Putamen (tissue), 1 donor: ENCODE measurements at regions not wholly inside any gene's neighbourhood (a gene's known extent, or its start where the extent isn't known, plus 50 kb on each side); places are given as distances from the start of the nearest gene placed in this dataset.

Experiments used
- DNase-seq: peaks from one replicate; pipeline ENCODE4 v3.0.0-alpha.2; 2016; ENCODE audit warnings: low spot score

DNA sequence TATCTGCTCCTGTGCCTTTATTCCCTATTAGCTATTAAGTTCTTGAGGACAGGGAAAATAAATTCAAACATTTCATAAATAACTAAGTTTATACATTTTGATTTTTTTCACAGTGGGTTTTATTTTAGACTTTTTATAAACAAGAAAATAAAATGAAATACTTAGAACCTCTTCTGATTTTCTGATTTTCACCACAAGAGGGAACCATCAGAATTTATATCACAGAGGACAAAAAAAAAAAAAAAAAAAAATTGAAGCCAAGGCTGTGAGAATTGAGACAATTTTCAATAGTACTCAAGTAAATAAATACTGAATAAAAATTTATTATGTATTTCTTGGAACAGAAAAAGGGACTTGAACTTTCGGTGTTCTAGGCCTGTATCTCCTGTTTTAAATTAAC, 288.1 kb downstream of the SH3BGRL start:
- DNase-seq, result no peak

DNA sequence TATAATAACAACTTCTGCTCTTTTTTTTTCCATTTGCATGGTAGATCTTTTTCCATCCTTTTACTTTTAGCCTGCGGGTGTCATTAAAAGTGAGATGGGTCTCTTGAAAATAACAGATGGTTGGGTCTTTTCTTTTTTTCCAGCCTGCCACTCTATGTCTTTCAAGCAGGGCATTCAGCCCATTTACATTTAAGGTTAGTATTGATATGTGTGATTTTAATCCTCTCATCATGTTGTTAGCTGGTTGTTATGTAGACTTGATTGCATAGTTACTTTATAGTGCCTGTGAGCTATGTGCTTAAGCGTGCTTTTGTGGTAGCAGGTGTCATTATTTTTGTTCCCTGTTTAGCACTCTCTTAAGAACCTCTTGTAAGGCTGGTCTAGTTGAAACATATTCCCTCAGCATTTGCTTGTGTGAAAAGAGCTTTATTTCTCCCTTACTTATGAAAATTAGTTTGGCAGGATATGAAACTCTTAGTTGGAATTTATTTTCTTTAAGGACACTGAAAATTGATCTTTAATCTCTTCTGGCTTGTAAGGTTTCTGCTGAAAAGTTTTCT, 326.1 kb downstream of the SH3BGRL start:
- no peak for DNase-seq

DNA sequence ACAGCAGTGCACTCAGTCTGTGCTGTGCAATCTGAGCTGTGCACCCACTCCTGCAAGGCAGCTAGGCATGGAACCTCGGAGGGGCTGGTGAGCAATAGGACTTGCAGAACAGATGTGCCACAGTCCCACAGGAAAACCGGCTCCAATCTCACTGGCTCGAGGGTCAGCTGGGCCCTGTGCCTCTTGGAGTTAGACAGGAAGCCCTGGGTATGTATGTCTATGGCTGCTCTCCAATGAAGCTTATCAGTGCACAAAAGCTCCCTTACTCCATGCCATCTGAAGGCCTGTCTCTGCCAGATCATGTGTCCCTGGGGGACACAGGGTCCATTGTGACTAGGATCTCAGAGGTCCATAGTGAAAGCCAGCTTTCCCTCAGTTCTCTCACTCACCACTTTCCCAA, 335.8 kb downstream of the SH3BGRL start:
- peak; percentile 80 for DNase-seq

DNA sequence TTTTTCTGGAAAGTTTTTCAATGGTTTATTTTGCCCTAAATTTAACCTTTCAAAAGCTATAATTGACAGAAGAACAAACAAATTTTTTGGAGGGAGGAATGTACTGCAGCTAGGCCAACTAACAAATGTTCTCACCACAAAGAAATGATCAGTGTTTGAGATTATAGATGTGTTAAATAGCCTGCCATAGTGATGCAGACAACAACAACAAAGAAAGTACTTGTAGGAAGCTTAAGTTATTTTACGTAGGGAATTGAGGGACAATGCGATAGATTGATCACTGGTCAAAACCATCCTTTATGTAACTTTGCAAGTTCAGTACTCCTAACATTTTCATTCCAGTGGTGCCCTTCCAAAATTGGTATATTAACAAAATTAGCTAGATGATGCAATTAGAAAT, 340.4 kb downstream of the SH3BGRL start:
- no peak for DNase-seq

DNA sequence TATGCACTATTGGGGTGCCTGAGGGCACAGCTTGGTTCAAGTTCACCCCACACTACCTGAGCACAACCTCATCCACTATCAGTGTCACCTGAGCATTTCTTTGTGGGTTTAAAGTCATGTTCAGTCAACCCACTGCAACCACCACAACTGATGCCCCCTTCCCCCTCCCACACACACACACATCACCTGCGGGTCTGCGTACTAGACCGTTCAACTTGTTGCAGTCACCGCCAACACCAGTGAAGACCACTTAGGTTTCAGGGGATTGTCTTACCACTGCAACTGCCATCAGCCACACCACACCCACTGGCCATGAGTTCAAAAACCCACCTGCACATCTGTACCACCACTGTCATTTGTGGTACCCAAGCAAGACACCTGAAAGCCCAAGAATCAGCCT, 355.0 kb downstream of the SH3BGRL start:
- no peak for DNase-seq

DNA sequence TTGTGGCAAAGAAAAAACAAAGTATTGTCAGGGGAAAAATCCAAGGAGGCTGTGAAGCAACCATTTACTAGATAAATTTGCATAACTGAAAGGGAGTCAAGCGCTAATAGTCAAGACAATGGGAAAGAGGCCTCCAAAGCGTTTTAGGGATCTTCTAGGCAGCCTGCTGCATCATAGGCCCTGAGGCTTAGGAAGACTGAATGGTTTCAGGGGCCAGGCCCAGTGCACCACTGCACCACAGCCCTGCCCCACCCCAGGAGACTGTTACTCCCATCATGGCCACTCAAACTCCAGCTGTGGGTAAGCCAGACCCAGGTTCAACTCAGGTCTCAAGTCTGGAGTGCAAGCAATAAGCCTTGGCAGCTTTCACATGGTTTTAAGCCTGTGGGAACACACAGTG, 362.9 kb downstream of the SH3BGRL start:
- no peak for DNase-seq

DNA sequence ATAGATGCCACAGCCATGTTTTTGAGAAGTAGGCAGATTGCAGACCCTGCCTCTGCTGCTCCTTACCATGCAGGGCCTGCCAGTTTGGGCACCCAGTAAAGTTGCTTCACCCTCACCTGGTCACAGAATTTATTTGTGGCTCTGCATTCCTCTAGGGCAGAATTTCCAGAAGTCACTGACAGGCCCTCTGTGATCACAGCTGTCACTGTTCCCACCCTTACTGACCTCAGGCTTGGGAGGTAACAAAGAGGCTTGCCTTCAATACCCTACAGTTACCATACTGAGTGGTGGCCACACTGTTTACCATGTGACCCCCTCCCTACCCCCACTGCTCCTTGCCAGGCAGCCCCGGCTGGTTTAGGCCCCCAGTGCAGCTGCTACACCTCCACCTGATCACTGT, 375.1 kb downstream of the SH3BGRL start:
- DNase-seq, result no peak

DNA sequence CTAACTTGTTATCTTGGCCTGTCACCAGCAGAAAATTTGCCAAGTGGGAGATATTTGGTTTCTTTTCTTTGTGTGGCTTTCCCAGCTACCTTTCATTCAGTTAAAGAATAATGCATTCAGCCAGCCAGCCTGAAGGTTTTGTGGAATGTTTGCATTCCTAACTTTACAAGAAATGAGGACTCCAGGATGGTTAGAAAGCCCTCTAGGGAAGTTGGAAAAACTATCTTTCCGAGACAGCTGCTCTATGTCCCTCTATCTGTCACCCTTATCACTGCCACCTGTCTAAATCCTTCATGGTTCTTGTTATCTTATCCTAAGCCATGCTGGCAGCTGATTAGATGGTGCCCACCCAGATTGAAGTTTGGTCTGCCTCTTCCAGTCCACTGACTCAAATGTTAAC, 384.2 kb downstream of the SH3BGRL start:
- no peak for DNase-seq

DNA sequence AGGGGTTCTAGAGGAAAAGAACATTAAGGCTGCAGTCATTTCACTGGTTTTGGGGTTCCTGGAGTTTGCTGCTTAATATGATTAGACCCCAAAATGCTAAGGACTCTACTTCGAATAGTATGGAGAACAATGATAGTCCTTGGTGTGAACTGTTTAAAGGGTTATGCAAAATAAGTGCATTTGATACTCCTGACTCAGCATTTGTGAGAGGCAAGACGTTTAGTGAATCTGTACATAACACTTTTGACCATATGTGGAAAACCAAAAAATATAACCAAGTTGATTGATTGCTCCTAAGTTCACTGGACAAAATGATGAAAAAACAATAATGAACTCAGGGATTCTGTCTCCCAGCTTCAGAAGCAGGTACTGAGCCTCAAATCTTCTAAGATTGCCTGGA, 414.1 kb downstream of the SH3BGRL start:
- DNase-seq, result no peak

DNA sequence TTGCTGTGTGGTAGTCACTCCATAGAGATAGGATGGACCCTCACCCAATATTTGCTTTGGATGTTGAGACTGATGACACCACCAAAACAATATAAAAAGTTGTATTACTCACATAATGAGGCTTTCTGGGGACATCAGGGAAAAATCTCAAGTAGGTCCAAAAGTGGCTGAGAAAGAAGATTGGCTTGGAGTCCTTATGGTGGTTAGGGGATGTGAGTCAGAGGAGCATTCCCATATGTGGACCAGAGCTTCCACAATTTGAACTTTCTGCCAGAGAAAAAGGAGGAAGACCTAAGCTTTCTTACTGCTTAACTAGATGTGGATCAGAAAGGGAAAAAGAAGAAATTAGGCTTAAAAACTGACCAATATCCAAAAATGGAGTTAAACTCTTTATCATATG, 460.5 kb downstream of the SH3BGRL start:
- DNase-seq, result no peak

DNA sequence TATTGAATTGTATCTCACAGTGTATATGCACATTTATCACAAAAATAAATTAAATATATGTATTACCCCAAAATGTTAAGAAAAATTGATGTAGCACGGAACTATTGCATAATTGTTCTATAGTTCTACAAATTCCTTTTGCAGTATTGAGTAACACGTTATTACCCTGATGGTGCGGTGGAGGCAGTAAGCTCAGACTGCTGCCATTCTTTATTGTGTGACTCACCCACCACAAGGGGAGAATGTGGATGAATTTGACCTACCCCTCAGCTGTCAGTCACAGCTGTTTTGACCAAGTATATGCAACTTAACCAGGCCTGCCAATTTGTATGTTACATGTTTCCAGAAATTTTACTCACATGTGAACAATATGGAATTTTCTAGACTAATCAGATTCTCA, 506.6 kb downstream of the SH3BGRL start:
- DNase-seq, result no peak

DNA sequence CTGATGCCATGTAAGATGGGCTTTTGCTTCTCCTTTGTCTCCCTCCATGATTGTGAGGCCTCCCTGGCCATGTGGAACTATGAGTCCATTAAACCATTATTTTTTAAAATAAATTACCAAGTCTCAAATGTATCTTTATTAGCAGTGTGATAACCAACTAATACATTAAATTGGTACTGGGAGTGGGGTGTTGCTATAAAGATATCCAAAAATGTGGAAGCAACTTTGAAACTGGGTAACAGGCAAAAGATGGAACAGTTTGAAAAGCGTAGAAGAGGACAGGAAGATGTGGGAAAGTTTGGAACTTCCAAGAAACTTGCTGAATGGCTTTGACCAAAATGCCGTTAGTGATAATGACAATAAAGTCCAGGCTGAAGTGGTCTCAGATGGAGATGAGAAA, 526.7 kb downstream of the SH3BGRL start:
- DNase-seq, result no peak

DNA sequence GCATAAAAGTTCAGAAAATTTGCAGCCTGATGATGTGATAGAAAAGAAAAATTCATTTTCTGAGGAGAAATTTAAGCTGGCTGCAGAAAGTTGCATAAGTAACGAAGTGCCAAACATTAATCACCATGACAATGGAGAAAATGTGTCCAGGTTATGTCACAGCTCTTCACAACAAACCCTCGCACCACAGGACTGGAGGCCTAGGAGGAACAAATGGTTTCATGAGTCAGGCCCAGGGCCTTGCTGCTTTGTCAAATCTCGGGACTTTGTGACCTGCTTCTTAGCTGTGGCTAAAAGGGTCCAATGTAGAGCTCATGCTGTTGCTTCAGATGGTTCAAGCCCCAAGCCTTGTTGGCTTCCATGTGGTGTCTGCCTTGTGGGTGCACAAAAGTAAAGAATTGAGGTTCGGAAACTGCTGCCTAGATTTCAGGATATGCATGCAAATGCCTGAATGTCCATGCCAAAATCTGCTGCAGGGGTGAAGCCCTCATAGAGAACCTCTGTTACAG, 527.4 kb downstream of the SH3BGRL start:
- DNase-seq, result no peak

DNA sequence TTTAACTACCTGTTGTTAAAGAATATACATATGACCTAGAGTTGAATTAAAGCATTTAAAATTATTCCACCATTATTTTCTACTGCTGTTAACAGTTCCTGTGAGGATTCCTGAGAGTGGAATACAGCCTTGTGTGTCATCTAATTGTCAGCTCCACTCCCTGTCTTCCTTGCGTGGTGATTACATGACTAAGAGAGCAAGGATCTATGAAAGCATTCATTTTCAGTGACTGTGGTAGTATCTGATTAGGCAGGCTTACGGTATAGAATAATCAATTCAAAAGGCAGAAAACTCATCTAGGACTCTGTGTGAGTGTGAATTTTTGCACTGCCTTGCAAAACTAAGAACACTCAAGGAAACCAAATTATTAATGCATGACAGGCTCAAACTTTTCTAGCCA, 577.8 kb downstream of the SH3BGRL start:
- DNase-seq, result peak; percentile 1

DNA sequence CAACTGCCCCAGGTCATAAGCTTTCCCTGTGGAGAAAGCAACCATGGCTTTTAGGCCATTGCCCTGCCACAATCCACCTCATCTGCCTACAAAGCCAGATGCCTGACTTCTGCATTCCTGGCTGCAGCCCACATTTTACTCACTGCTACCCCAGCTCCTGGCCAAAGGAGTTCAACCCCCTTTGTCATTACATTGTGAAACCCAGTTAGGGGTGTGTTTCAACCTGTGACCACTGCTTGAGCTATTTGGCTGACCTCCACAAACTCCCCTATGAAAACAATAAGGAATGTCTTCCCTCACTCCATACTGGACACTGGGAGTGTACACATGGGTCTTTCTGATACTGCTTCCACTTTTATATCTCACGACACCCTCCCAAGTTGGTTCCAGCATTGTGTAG, 589.2 kb downstream of the SH3BGRL start:
- DNase-seq, result no peak
